Neuronal stem cell (in vitro differentiated cells): ENCODE measurements at regions not wholly inside any gene's neighbourhood (a gene's known extent, or its start where the extent isn't known, plus 50 kb on each side); places are given as distances from the start of the nearest gene placed in this dataset.

Experiments
- DNase-seq: peaks from one replicate; pipeline ENCODE4 v3.0.0-alpha.2; 2013; ENCODE audit warnings: low spot score
- H2AFZ ChIP-seq: one replicate; pipeline ENCODE4 v1.6.1; 2013; ENCODE audit warnings: mild to moderate bottlenecking, low read length, inconsistent platforms
- H2AK5ac ChIP-seq: 2 replicates; pipeline ENCODE4 v1.6.1; 2013; ENCODE audit warnings: low read depth, mild to moderate bottlenecking, inconsistent platforms, low read length, moderate library complexity, mixed read lengths
- H2BK120ac ChIP-seq: 2 replicates; pipeline ENCODE4 v1.6.1; 2013; ENCODE audit warnings: low read depth, mild to moderate bottlenecking, inconsistent platforms, low read length, moderate library complexity, mixed read lengths
- H2BK12ac ChIP-seq: one replicate; pipeline ENCODE4 v1.6.1; 2013; ENCODE audit warnings: low read length, inconsistent platforms
- H2BK15ac ChIP-seq: 2 replicates; pipeline ENCODE4 v1.6.1; 2013; ENCODE audit warnings: mild to moderate bottlenecking, low read length, inconsistent platforms, mixed read lengths
- H2BK5ac ChIP-seq: one replicate; pipeline ENCODE4 v1.6.1; 2013; ENCODE audit warnings: inconsistent platforms, mild to moderate bottlenecking, low read length, moderate library complexity
- H3K14ac ChIP-seq: one replicate; pipeline ENCODE4 v1.6.1; 2013; ENCODE audit warnings: low read length, inconsistent platforms
- H3K18ac ChIP-seq: 2 replicates; pipeline ENCODE4 v1.6.1; 2013; ENCODE audit warnings: low read length, inconsistent platforms
- H3K23ac ChIP-seq: 2 replicates; pipeline ENCODE4 v1.6.1; 2013; ENCODE audit warnings: low read depth, mild to moderate bottlenecking, mixed read lengths, low read length, inconsistent platforms; ENCODE audit not compliant: poor library complexity
- H3K27ac ChIP-seq: replicated peaks from 3 replicates; pipeline ENCODE4 v1.5.1; 2013; ENCODE audit warnings: low read length, inconsistent platforms
- H3K27me3 ChIP-seq, 3 experiments: 2 replicates each; pipeline ENCODE4 v1.6.1; 2013; ENCODE audit warnings: low read length in 3 of 3, mild to moderate bottlenecking in 2 of 3, inconsistent platforms in 1 of 3, low read depth in 1 of 3, mixed read lengths in 1 of 3, moderate library complexity in 1 of 3; ENCODE audit not compliant: control insufficient read depth in 3 of 3, insufficient read depth in 3 of 3
- H3K36me3 ChIP-seq, 2 donors: replicated peaks in 1 of 2; 2 replicates each; pipeline ENCODE4 v1.6.1; 2013; ENCODE audit warnings: low read length in 2 of 2; ENCODE audit not compliant: control insufficient read depth in 2 of 2, insufficient read depth in 2 of 2
- H3K4ac ChIP-seq: 2 replicates; pipeline ENCODE4 v1.6.1; 2013; ENCODE audit warnings: inconsistent platforms, mild to moderate bottlenecking, low read length, moderate library complexity
- H3K4me1 ChIP-seq, 2 donors: 1 replicate in 1 of 2; 2 replicates in 1 of 2; pipeline ENCODE4 v1.6.1; 2013; ENCODE audit warnings: low read length in 2 of 2, low read depth in 1 of 2; ENCODE audit not compliant: control insufficient read depth in 2 of 2, insufficient read depth in 1 of 2
- H3K4me2 ChIP-seq: one replicate; pipeline ENCODE4 v1.6.1; 2013; ENCODE audit warnings: mild to moderate bottlenecking, low read length, inconsistent platforms; ENCODE audit not compliant: insufficient read depth, poor library complexity, severe bottlenecking
- H3K4me3 ChIP-seq, 2 donors: 2 replicates each; pipeline ENCODE4 v1.5.1; 2013; ENCODE audit warnings: low read length in 2 of 2, mild to moderate bottlenecking in 2 of 2, inconsistent platforms in 1 of 2, moderate library complexity in 1 of 2
- H3K79me1 ChIP-seq: one replicate; pipeline ENCODE4 v1.6.1; 2013; ENCODE audit warnings: low read depth, mild to moderate bottlenecking, inconsistent platforms, low read length, moderate library complexity
- H3K9ac ChIP-seq: one replicate; pipeline ENCODE4 v1.6.1; 2013; ENCODE audit warnings: mild to moderate bottlenecking, low read depth, low read length, inconsistent platforms; ENCODE audit not compliant: poor library complexity
- H3K9me3 ChIP-seq, 2 donors: replicated peaks in 1 of 2; 2 replicates each; pipeline versions ENCODE3 to v1.6.1; 2013; ENCODE audit warnings: low read length in 2 of 2, mild to moderate bottlenecking in 2 of 2, inconsistent platforms in 1 of 2, low read depth in 1 of 2, mixed read lengths in 1 of 2, moderate library complexity in 1 of 2; ENCODE audit not compliant: control insufficient read depth in 2 of 2, insufficient read depth in 1 of 2
- H4K8ac ChIP-seq: one replicate; pipeline ENCODE4 v1.6.1; 2013; ENCODE audit warnings: low read depth, mild to moderate bottlenecking, inconsistent platforms, low read length, moderate library complexity
- H4K91ac ChIP-seq: one replicate; pipeline ENCODE4 v1.6.1; 2013; ENCODE audit warnings: low read length, low read depth, mild to moderate bottlenecking, inconsistent platforms; ENCODE audit not compliant: poor library complexity
- WGBS, 2 donors: extraction: QIAGEN DNeasy Blood & Tissue Kit; methylation state at CpG; one replicate each; pipeline ENCODE4 v1.1.7; 2013; ENCODE audit warnings: missing lambda C conversion rate in 2 of 2, mixed read lengths in 1 of 2; ENCODE audit not compliant: insufficient read length in 2 of 2, insufficient replicate concordance in 1 of 2; ENCODE audit errors: extremely low coverage in 2 of 2; 5-methylcytosine and 5-hydroxymethylcytosine counted together

GRCh38 chr17:79168486-79169055, 93.9 kb downstream of the ENGASE start:
- DNase-seq = no peak
- Histone ChIP-seq H3K36me3 (no peaks in the 10 kb centered on the region), H3K4me3 (no peak overlapping the region), H4K91ac (no peak overlapping the region), H2AK5ac (no peak overlapping the region), H3K27ac (no peak overlapping the region), H3K18ac (peak overlapping the region; percentile 80), H2AFZ (no peak overlapping the region), H3K14ac (no peak overlapping the region), H2BK15ac (no peak overlapping the region), H2BK120ac (no peak overlapping the region), H3K79me1 (no peaks in the 10 kb centered on the region), H3K4ac (peak overlapping the region; percentile 46), H3K4me1 (peaks cover 0 to 5% of the 10 kb centered on the region in 2 donors), H3K9me3 (no peaks in the 10 kb centered on the region), H3K4me2 (no peak overlapping the region), H3K27me3 (peaks cover 0 to 78% (median 0%) of the 10 kb centered on the region in 3 experiments), H4K8ac (no peak overlapping the region), H2BK5ac (no peak overlapping the region), H3K23ac (peak overlapping the region; percentile 39), H3K9ac (peak overlapping the region; percentile 78), H2BK12ac (peak overlapping the region; percentile 65)
- no CpG with 5 or more reads among the region's 20 CpGs for WGBS, 2 donors

GRCh38 chr17:79167486-79167885, 92.9 kb downstream of the ENGASE start:
- WGBS, 2 donors = no CpG with 5 or more reads among the region's 14 CpGs
- Histone ChIP-seq H2BK5ac (no peak overlapping the region), H3K27me3 (peaks cover 0 to 82% (median 0%) of the 10 kb centered on the region in 3 experiments)

GRCh38 chr17:79165756-79166473, 91.3 kb downstream of the ENGASE start:
- Histone ChIP-seq H3K79me1 (no peaks in the 10 kb centered on the region), H4K8ac (no peak overlapping the region), H2BK5ac (no peak overlapping the region), H3K27ac (no peak overlapping the region), H4K91ac (no peak overlapping the region), H2BK15ac (peak overlapping the region; percentile 67), H3K23ac (no peak overlapping the region), H3K9ac (peak overlapping the region; percentile 12), H3K14ac (peak overlapping the region; percentile 56), H2BK12ac (no peak overlapping the region), H3K4me2 (no peak overlapping the region), H2AK5ac (peak overlapping the region; percentile 98), H3K4me1 (peaks cover 0 to 9% of the 10 kb centered on the region in 2 donors), H2BK120ac (no peak overlapping the region), H2AFZ (no peak overlapping the region), H3K4me3 (no peak overlapping the region), H3K36me3 (no peaks in the 10 kb centered on the region), H3K27me3 (peaks cover 0 to 80% (median 0%) of the 10 kb centered on the region in 3 experiments), H3K18ac (peak overlapping the region; percentile 70), H3K4ac (no peak overlapping the region), H3K9me3 (no peaks in the 10 kb centered on the region)
- DNase-seq = no peak
- no CpG with 5 or more reads among the region's 24 CpGs for WGBS, 2 donors

More at GRCh38 chr17:79167486-79167885, 92.9 kb downstream of the ENGASE start:
- no peak for DNase-seq
- H3K4me3 ChIP-seq = no peak overlapping the region
- H3K4me1 ChIP-seq = peaks cover 0 to 7% of the 10 kb centered on the region in 2 donors
- no peak overlapping the region for H2BK120ac ChIP-seq
- no peak overlapping the region for H3K4me2 ChIP-seq
- no peak overlapping the region for H3K23ac ChIP-seq
- H2AK5ac ChIP-seq = peak overlapping the region; percentile 35
- H3K36me3 ChIP-seq = no peaks in the 10 kb centered on the region
- H2BK15ac ChIP-seq = no peak overlapping the region
- no peaks in the 10 kb centered on the region for H3K9me3 ChIP-seq
- H3K18ac ChIP-seq = peak overlapping the region; percentile 4
- no peak overlapping the region for H3K4ac ChIP-seq
- H3K79me1 ChIP-seq = no peaks in the 10 kb centered on the region
- no peak overlapping the region for H2AFZ ChIP-seq
- H3K27ac ChIP-seq = no peak overlapping the region
- H4K8ac ChIP-seq = no peak overlapping the region
- H2BK12ac ChIP-seq = no peak overlapping the region
- H3K14ac ChIP-seq = peak overlapping the region; percentile 8
- no peak overlapping the region for H4K91ac ChIP-seq
- no peak overlapping the region for H3K9ac ChIP-seq

GRCh38 chr17:79164913-79165695, 90.5 kb downstream of the ENGASE start:
- H3K4me3 ChIP-seq = no peak overlapping the region
- no peaks in the 10 kb centered on the region for H3K9me3 ChIP-seq
- H2BK15ac ChIP-seq = peak overlapping the region; percentile 99
- H2BK120ac ChIP-seq = no peak overlapping the region
- peak overlapping the region; percentile 94 for H2BK12ac ChIP-seq
- H3K4me2 ChIP-seq = no peak overlapping the region
- no peaks in the 10 kb centered on the region for H3K79me1 ChIP-seq
- H4K8ac ChIP-seq = no peak overlapping the region
- H2BK5ac ChIP-seq = peak overlapping the region; percentile 39
- no peaks in the 10 kb centered on the region for H3K36me3 ChIP-seq
- no peak overlapping the region for H3K23ac ChIP-seq
- peaks cover 0 to 72% (median 0%) of the 10 kb centered on the region in 3 experiments for H3K27me3 ChIP-seq
- H3K18ac ChIP-seq = peak overlapping the region; percentile 94
- H2AFZ ChIP-seq = no peak overlapping the region
- H2AK5ac ChIP-seq = peak overlapping the region; percentile 98
- H3K9ac ChIP-seq = no peak overlapping the region
- peak overlapping the region; percentile 53 for H3K4ac ChIP-seq
- H3K27ac ChIP-seq = no peak overlapping the region
- H3K14ac ChIP-seq = peak overlapping the region; percentile 82
- H4K91ac ChIP-seq = no peak overlapping the region
- DNase-seq = no peak
- H3K4me1 ChIP-seq = peaks cover 0 to 9% of the 10 kb centered on the region in 2 donors
- no CpG with 5 or more reads among the region's 21 CpGs for WGBS, 2 donors
